GM04503 (cell line): ENCODE measurements at regions not wholly inside any gene's neighbourhood (a gene's known extent, or its start where the extent isn't known, plus 50 kb on each side); places are given as distances from the start of the nearest gene placed in this dataset.

Experiments used
- DNase-seq: peaks from one replicate; pipeline ENCODE4 v3.0.0-alpha.2; 2012; ENCODE audit warnings: low read depth

GRCh38 chr7:25279705-25280104 lies 51.4 kb upstream of the NPVF start:
- no peak for DNase-seq

- no peak for DNase-seq
These were observed 51.9 kb upstream of the NPVF start for GRCh38 chr7:25280181-25280580.

- DNase-seq = no peak
These were observed 53.9 kb upstream of the NPVF start for GRCh38 chr7:25282194-25282593.

DNA sequence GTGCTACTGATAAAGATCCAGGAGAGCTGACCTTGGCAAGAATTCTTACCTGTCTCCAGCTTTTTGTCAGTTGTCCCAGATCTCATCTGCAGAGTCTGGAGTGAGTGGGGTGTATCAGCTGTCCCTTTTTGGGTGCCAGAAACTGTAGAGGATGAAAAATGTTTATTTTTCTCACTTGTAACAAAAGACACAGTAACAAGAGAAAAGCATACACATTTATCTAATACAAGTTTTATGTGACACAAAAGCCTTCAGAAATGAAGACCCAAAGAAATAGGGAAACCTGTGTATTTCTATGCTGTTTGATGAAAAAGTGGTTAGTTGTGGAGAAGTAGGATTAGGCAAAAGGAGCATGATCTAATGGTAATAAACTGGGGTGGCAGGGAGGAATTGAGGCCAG lies 58.5 kb upstream of the NPVF start:
- DNase-seq = no peak

DNA sequence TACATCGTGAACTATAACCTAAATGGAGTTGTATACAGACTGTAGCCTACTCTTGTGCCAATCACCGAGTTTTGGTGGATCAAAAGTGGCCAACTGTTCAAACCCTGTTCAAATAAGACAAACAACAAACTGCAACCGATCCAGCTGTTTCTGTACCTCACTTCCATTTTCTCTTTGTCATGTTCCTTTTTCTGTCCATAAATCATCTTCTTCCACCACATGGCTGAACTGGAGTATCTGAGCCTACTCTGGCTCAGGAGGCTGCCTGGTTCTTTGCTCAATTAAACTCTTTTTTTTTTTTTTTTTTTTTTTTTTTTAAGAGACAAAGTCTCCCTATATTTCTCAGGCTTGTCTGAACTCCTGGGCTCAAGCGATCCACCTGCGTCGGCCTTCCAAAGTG lies 59.0 kb upstream of the NPVF start:
- no peak for DNase-seq

DNA sequence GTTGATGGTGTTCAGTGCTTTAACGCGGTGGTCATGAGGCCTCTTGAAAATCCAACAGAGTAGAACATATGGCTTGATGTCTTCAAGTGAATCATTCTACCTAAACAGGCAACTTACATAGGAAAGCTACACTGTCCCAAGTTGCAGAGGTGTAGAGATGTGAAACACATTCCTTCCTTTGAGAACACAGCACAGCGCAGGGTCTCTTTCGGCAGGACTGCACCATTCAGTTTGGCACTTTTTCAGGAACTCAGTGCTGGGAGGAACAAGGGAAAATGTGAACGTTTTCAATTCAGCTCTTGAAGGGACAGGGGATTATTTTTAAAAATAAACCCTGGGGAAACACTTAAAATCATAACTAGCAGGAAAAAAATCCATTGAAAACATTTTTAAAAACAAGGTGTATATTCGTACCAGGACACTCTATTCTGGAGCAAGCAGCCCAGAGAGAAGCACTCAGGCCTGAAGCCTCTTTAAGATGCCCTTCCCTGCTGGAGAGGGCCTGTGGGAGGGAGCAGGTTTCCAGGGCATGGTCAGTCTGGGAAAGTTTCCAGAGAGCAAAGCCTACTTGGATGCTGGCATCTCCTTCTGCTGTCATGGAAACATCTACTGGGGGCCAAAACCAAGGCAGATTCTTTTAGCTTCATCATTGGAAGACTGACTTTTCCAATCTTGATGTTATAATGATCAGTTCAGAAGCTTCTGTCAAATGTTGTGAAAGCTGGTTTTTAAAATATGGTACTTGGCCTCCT lies 60.4 kb upstream of the NPVF start:
- DNase-seq = no peak

DNA sequence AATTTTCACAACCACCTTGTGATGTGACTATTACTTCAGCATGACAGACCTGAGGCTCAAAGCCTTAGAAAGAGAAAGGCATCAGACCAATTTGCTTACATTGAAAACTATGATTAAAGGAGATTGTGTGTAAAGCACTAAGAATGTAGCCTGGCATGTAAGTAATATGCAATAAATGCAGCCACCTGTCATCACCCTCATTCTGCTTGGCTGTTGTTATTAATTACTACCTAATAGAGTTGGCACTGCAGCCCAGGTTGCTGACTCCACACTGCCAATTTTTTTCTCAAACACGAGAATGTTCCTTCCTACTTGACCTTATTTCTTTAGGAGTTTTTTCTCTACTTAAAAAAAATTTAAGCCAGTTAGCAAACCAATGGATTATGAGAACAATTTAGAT lies 61.2 kb upstream of the NPVF start:
- no peak for DNase-seq

GRCh38 chr7:25294624-25295023 lies 66.3 kb upstream of the NPVF start:
- no peak for DNase-seq

- no peak for DNase-seq
These were observed 67.1 kb upstream of the NPVF start for GRCh38 chr7:25295387-25295786.

- no peak for DNase-seq
These were observed 67.8 kb upstream of the NPVF start for GRCh38 chr7:25296086-25296485.

DNA sequence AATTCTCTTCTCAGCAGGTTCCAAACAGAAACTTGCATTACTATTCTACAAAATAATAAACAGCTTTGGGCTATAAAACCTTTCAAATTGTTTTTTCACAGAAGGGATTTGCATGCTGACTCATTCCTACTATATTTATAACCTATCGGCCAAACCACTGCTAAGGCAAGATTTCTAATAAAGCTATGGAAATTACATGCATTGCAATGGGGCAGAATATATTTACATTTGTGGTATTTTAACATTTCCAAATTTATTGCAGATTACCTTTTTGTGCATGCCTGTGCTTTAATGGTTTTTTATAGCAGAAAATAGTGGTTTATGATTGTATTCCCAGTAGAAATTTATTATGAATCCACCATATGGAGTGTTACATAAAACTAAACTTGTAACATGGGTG lies 69.0 kb upstream of the NPVF start:
- no peak for DNase-seq

DNA sequence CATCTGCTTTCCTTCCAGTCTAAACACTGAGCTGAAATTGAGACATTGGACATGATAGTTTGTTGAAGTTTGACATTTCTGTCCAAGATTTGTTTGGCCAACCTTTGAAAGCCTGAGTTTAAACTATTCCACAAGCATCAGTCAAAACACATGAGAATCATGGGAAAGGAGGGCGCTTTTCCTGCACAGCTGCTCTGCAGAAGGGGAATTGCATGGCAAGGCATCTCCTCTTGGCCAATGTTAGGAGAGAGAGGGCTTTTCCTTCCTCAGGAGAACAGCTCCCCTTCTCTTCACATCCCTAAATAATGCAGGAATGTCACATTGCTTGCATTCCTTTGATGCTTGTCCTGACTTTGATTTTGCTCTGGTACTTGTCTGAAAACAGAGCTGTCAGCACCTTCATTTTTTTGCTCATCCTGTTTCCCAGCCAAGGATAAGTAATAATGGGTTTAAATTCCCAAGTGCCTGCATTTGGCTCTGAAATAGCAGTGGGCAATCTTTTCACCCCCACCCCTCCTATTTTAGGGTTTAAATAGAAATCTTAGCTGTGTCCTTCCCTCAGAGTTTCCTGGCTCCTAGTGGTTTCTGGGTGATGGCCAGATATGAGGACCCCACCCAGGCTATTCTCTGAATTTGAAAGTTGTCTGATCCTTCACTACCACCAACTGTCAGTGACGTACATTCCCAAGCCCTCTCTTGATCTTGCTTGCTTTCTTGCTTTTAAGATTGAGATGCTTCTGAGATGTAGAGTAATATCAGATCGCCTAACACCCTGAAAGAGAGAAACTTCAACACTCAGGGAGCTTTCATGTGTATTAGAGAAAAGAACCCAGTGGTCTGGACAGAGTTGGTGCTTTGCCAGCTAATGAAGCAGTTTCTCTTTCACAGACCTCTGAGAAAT lies 75.2 kb upstream of the NPVF start:
- DNase-seq = peak; percentile 9

DNA sequence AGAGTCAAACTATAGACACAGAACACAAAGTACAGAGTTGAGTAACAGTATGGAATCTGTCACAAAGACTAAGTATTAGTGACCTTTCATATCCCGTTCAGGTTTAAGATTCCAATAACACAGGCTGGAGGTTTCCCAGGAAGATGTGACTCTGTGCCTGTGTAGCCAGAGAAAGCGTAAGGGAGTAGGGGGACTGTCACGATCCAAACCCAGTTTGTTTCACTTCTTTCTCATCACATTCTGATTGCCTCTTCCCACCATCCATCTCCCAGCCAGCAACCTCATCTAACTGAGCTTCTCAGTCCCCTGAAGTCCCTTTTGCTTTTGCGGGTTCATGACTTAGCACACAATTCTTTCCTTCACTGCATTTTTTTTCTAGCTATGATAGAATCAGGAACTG lies 76.4 kb upstream of the NPVF start:
- DNase-seq = no peak

- DNase-seq = no peak
These were observed 77.5 kb upstream of the NPVF start for GRCh38 chr7:25305831-25306230.

- no peak for DNase-seq
These were observed 79.3 kb upstream of the NPVF start for GRCh38 chr7:25307624-25308023.

DNA sequence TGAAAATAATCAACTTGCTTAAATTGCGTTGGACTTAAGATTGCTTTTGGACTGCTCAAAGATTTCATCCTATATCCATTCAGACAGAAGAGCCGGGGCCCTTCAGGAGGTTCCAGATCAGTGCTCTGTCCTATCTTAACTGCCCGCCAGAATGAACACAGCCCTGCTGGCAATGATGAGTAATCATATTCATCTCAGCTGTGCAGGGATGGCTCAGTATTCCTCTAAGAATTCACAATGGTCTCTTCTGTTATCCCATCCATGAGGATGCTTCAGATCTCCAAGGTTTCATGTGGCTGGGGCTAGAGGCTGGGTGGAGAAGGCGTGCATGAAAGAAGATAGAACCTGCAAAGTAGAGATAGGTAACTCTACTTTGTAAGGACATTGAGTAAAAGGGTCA lies 80.0 kb upstream of the NPVF start:
- DNase-seq = no peak

DNA sequence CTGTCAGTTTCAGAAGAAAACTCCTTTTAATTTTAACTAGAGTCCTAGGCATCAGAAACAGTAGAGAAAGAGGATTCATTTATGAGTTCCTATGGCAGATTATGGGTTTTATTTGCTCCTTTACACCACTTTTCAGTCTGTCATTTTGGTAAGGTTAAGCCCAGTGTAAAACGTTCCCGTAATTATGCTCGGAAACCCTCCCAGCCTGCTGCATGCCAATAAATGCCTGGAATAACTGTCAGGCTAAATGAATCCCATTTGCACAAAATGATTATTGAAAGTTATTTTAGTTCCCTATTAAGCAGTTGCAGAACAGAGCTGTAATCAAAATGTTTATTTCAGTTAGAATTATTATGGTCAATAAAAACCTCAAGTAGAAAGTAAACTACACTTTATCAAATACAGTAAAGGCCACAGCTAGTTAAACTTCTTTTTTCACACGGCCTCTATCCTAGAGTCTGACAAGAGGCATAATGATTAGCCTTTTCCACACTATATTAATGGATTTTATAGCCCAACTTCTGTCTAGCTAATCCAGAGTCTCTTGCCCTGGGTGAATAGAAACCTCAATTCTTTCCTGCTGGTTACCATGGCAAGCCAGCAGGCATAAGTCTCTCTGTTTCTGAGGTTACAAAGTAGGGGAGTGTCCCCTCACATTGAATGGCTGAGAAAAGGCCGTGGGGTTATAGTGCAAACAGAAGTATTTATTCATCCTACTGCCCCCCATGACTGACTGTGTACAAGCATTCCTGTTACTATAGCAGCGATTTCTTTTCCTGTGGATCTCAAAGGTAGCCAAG lies 80.8 kb upstream of the NPVF start:
- DNase-seq = no peak

GRCh38 chr7:25310896-25311295 lies 82.6 kb upstream of the NPVF start:
- no peak for DNase-seq

DNA sequence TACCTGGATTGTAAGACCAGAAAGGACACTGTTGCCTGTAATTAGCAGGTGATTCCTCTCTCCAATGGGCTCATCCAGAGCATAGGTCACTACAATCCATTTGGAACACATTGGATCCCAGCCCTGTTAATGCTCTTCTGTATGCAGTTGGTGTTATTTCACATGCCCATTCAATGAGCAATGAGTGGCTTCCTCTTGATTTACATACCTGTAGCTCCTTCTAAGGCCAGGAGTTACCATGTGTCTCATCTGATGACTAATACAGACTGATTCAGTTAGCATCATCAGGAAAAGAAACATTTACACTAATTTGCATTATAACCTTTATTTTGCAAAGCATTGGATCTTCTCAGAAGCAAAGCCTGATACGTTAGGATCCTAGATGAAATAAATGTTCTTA lies 83.1 kb upstream of the NPVF start:
- no peak for DNase-seq

GRCh38 chr7:25312968-25313367 lies 84.7 kb upstream of the NPVF start:
- no peak for DNase-seq

GRCh38 chr7:25313526-25313925 lies 85.2 kb upstream of the NPVF start:
- DNase-seq = no peak

GRCh38 chr7:25314094-25314730 lies 85.9 kb upstream of the NPVF start:
- DNase-seq = no peak
